ENCODE measurements at regions not wholly inside any gene's neighbourhood (a gene's known extent, or its start where the extent isn't known, plus 50 kb on each side); places are given as distances from the start of the nearest gene placed in this dataset.

GRCh38 chr2:226609366-226609765 is 190.3 kb downstream of the IRS1 start:
- Histone ChIP-seq H3K4me3 (ENCODE audit: low read length) (no peak overlapping the region), H3K27me3 (ENCODE audit: control insufficient read depth, insufficient read depth, low read length) (no peaks in the 10 kb centered on the region), H3K4me1 (ENCODE audit: control insufficient read depth, insufficient read depth, low read length) (no peaks in the 10 kb centered on the region), H3K36me3 (ENCODE audit: control insufficient read depth, insufficient read depth, low read length) (no peaks in the 10 kb centered on the region), H3K27ac (ENCODE audit: low read depth, low read length) (no peak overlapping the region), H3K9ac (ENCODE audit: low read length) (no peak overlapping the region)

DNA sequence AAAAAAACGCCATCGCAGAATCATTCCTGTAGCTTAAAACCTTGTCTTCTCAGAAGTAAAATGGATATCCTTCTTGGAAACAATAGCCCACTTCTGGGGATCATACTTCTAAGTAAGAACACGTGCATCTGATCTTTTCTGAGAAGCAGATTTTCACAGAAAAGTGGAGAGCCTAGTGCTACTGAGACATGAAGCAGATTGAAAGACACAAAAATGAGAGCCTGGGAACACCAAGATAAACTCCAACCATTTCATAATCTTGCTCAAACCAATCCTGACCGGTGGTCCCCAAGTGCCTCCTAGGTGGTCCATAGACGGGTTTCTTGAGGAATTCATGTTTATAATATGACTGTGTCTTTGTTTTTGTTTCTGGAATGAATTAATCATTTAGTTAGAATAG is 191.2 kb downstream of the IRS1 start:
- H3K4me1 ChIP-seq (ENCODE audit: control insufficient read depth, insufficient read depth, low read length), result no peaks in the 10 kb centered on the region
- no peak overlapping the region for H3K4me3 ChIP-seq (ENCODE audit: low read length)
- H3K9ac ChIP-seq (ENCODE audit: low read length), result no peak overlapping the region
- H3K36me3 ChIP-seq (ENCODE audit: control insufficient read depth, insufficient read depth, low read length), result no peaks in the 10 kb centered on the region
- H3K27me3 ChIP-seq (ENCODE audit: control insufficient read depth, insufficient read depth, low read length), result no peaks in the 10 kb centered on the region
- H3K27ac ChIP-seq (ENCODE audit: low read depth, low read length), result no peak overlapping the region

GRCh38 chr2:226607379-226607778 is 192.2 kb downstream of the IRS1 start:
- no peak overlapping the region for H3K9ac ChIP-seq (ENCODE audit: low read length)
- H3K27ac ChIP-seq (ENCODE audit: low read depth, low read length), result no peak overlapping the region
- H3K4me3 ChIP-seq (ENCODE audit: low read length), result no peak overlapping the region
- no peaks in the 10 kb centered on the region for H3K4me1 ChIP-seq (ENCODE audit: control insufficient read depth, insufficient read depth, low read length)
- H3K27me3 ChIP-seq (ENCODE audit: control insufficient read depth, insufficient read depth, low read length), result no peaks in the 10 kb centered on the region
- no peaks in the 10 kb centered on the region for H3K36me3 ChIP-seq (ENCODE audit: control insufficient read depth, insufficient read depth, low read length)

GRCh38 chr2:226605642-226606041 is 194.0 kb downstream of the IRS1 start:
- Histone ChIP-seq H3K4me3 (ENCODE audit: low read length) (no peak overlapping the region), H3K4me1 (ENCODE audit: control insufficient read depth, insufficient read depth, low read length) (no peaks in the 10 kb centered on the region), H3K27ac (ENCODE audit: low read depth, low read length) (no peak overlapping the region), H3K9ac (ENCODE audit: low read length) (no peak overlapping the region), H3K27me3 (ENCODE audit: control insufficient read depth, insufficient read depth, low read length) (no peaks in the 10 kb centered on the region), H3K36me3 (ENCODE audit: control insufficient read depth, insufficient read depth, low read length) (no peaks in the 10 kb centered on the region)

DNA sequence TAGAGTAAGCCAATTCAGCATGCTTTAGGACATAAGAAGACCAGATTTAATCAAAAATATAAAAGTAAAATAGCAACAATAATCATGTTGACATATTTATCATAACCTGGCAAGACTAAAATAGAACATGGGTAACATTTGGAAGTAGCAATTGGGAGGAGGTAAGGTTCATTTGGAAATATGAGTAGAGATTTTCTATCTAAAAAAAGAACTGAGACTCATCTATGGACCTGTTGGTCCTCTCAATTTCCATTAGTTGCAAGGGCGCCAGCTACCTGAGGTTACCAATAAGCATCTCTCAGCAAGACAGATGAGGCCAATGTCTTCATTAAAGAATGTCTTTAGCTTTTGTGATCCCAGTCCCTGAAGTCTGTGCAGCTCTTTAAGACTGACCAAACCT is 196.0 kb downstream of the IRS1 start:
- Histone ChIP-seq H3K4me3 (ENCODE audit: low read length) (no peak overlapping the region), H3K36me3 (ENCODE audit: control insufficient read depth, insufficient read depth, low read length) (no peaks in the 10 kb centered on the region), H3K4me1 (ENCODE audit: control insufficient read depth, insufficient read depth, low read length) (no peaks in the 10 kb centered on the region), H3K27ac (ENCODE audit: low read depth, low read length) (no peak overlapping the region), H3K9ac (ENCODE audit: low read length) (no peak overlapping the region), H3K27me3 (ENCODE audit: control insufficient read depth, insufficient read depth, low read length) (no peaks in the 10 kb centered on the region)

DNA sequence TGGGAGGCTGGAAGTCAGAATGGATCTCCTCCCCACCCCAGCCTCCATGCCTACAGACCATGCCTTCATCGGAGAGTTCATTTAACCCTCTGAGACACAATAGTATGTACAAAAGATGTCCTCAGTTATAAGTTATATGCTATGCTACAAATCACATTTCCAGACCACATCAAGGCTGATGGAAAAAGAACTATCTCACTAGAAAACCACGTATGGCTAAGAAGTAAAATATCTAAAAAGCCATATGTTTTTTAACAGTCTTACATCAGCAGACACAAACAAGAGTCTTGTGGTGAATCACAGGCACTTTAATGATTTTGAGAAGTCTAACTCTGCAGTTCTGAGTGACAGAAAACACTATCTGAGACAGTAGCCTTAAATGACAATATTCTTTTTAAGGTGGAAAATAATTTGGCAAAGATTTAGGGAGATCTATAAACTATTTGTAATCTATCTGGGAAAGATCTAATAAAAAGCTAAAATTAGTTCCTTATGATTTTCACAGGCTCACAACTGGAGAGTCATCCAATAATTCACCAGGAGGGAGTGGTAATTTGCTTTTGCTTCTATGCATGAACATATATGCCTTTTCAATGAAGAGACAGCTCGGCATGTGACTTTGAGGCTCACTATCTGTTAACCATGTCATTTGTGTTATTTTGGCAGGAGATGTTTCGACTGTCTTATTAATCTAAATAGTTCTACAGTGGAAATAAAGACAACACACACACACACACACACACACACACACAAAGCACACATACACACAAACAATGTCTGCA is 197.5 kb downstream of the IRS1 start:
- Histone ChIP-seq H3K36me3 (ENCODE audit: control insufficient read depth, insufficient read depth, low read length) (no peaks in the 10 kb centered on the region), H3K4me1 (ENCODE audit: control insufficient read depth, insufficient read depth, low read length) (no peaks in the 10 kb centered on the region), H3K27ac (ENCODE audit: low read depth, low read length) (no peak overlapping the region), H3K4me3 (ENCODE audit: low read length) (no peak overlapping the region), H3K27me3 (ENCODE audit: control insufficient read depth, insufficient read depth, low read length) (no peaks in the 10 kb centered on the region), H3K9ac (ENCODE audit: low read length) (no peak overlapping the region)

DNA sequence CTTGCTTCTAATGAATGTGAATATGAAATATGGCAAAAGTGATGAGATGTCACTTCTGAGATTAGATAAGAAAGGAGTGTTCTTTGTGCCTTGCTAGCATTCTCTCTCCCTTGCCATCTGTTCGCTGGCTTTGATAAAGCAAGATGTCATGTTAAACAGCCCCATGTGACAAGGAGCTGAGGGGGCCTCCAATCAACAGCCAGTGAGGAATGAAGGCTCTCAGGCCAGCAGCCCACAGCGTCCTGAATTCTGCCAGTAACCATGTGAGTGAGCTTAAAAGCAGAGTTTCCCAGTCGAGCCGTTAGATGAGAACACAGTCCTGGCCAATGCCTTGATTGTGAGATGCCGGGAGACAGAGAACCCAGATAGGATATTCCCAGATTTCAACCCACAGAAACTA is 198.8 kb downstream of the IRS1 start:
- Histone ChIP-seq H3K36me3 (ENCODE audit: control insufficient read depth, insufficient read depth, low read length) (no peaks in the 10 kb centered on the region), H3K4me3 (ENCODE audit: low read length) (no peak overlapping the region), H3K27ac (ENCODE audit: low read depth, low read length) (no peak overlapping the region), H3K9ac (ENCODE audit: low read length) (no peak overlapping the region), H3K4me1 (ENCODE audit: control insufficient read depth, insufficient read depth, low read length) (no peaks in the 10 kb centered on the region), H3K27me3 (ENCODE audit: control insufficient read depth, insufficient read depth, low read length) (no peaks in the 10 kb centered on the region)

DNA sequence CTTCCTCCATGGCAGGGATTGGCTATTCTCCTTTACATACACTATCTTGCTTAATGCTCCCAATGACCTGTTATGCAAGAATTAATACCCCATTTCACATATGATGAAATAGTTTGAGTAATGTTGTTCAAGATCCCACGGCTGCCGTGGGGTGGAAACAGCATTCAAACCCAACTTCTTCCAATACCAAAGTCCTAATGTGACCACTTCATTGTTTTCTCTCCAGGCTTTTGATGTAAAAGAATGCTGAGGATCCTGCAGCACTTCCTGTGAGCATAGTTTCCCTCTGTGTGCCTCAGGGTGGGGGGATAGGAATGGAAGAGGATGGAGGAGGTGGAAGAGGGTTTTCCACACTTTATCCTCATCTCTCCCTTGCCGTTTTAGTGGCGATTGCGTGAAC is 199.4 kb downstream of the IRS1 start:
- Histone ChIP-seq H3K4me3 (ENCODE audit: low read length) (no peak overlapping the region), H3K27ac (ENCODE audit: low read depth, low read length) (no peak overlapping the region), H3K27me3 (ENCODE audit: control insufficient read depth, insufficient read depth, low read length) (no peaks in the 10 kb centered on the region), H3K9ac (ENCODE audit: low read length) (no peak overlapping the region), H3K4me1 (ENCODE audit: control insufficient read depth, insufficient read depth, low read length) (no peaks in the 10 kb centered on the region), H3K36me3 (ENCODE audit: control insufficient read depth, insufficient read depth, low read length) (no peaks in the 10 kb centered on the region)

DNA sequence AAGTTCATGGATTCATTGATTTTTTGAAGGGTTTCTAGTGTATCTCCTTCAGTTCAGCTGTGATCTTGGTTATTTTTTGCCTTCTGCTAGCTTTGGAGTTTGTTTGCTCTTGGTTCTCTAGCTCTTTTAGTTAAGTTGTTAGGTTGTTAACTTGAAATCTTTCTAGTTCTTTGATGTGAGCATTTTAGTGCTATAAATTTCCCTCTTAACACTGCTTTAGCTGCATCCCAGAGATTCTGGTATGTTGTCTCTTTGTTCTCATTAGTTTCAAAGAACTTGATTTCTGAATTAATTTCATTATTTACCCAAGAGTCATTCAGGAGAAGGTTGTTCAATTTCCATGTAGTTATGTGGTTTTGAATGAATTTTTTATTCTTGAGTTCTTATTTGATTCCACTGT is 210.6 kb downstream of the IRS1 start:
- Histone ChIP-seq H3K4me3 (ENCODE audit: low read length) (no peak overlapping the region), H3K9ac (ENCODE audit: low read length) (no peak overlapping the region), H3K27ac (ENCODE audit: low read depth, low read length) (no peak overlapping the region), H3K36me3 (ENCODE audit: control insufficient read depth, insufficient read depth, low read length) (no peaks in the 10 kb centered on the region), H3K4me1 (ENCODE audit: control insufficient read depth, insufficient read depth, low read length) (peaks cover under 1% of the 10 kb centered on the region), H3K27me3 (ENCODE audit: control insufficient read depth, insufficient read depth, low read length) (no peaks in the 10 kb centered on the region)

DNA sequence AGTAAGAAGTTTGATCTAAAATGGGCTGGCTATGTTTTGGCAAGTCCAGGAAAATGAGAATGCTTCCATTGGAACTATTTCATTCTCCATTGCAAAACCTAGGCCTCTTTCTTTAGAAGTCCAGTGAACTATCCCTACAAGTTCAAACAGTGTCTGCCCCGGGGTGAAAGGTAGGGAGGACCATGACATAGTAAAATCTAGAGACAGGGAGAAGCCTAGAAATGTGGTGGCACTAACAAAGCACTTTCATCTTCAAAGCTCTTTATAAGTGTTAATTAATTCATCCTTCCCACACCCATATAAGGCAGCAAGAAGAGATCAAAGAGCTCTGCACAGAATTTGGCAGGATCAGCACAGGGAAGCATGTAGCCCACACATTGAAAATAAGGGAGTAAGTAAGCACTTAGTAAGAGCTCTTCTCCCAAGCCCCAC is 214.5 kb downstream of the IRS1 start:
- peaks cover 6% of the 10 kb centered on the region for H3K4me1 ChIP-seq (ENCODE audit: control insufficient read depth, insufficient read depth, low read length)
- no peak overlapping the region for H3K27ac ChIP-seq (ENCODE audit: low read depth, low read length)
- no peak overlapping the region for H3K9ac ChIP-seq (ENCODE audit: low read length)
- no peak overlapping the region for H3K4me3 ChIP-seq (ENCODE audit: low read length)
- H3K27me3 ChIP-seq (ENCODE audit: control insufficient read depth, insufficient read depth, low read length), result no peaks in the 10 kb centered on the region
- no peaks in the 10 kb centered on the region for H3K36me3 ChIP-seq (ENCODE audit: control insufficient read depth, insufficient read depth, low read length)

DNA sequence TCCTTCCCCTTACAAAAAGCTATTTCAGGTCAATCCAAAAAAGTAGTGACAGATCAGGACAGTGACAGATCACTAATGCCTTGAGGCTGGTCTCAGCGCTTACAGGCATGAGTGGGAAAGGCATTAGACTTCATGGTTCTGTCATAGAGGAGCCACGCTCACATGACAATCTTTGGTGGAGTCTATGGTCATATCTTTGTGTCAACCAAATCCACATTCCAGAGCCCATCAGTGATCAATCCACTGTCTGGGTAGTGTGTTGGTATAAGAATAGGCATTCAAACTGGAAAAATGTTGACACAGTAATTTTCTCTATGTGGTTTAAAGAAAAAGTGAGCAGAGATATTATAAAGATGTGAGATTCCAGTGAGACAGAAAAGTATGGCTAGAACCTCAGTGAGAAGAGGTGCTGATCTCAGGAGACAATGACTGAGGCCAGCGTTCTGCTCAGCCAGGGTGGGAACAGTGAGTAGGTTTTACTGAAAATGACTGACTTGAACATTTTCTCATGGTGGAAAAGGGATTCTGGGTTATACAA is 215.0 kb downstream of the IRS1 start:
- no peak overlapping the region for H3K27ac ChIP-seq (ENCODE audit: low read depth, low read length)

GRCh38 chr2:226583715-226584114 is 215.9 kb downstream of the IRS1 start:
- H3K4me3 ChIP-seq (ENCODE audit: low read length), result no peak overlapping the region
- no peaks in the 10 kb centered on the region for H3K27me3 ChIP-seq (ENCODE audit: control insufficient read depth, insufficient read depth, low read length)
- no peaks in the 10 kb centered on the region for H3K36me3 ChIP-seq (ENCODE audit: control insufficient read depth, insufficient read depth, low read length)
- H3K4me1 ChIP-seq (ENCODE audit: control insufficient read depth, insufficient read depth, low read length), result peaks cover 6% of the 10 kb centered on the region
- no peak overlapping the region for H3K9ac ChIP-seq (ENCODE audit: low read length)
- H3K27ac ChIP-seq (ENCODE audit: low read depth, low read length), result peak overlapping the region; percentile 18

More for the DNA sequence above, 215.0 kb downstream of the IRS1 start:
- Histone ChIP-seq H3K9ac (ENCODE audit: low read length) (no peak overlapping the region), H3K4me3 (ENCODE audit: low read length) (no peak overlapping the region), H3K4me1 (ENCODE audit: control insufficient read depth, insufficient read depth, low read length) (peaks cover 6% of the 10 kb centered on the region), H3K36me3 (ENCODE audit: control insufficient read depth, insufficient read depth, low read length) (no peaks in the 10 kb centered on the region), H3K27me3 (ENCODE audit: control insufficient read depth, insufficient read depth, low read length) (no peaks in the 10 kb centered on the region)

GRCh38 chr2:226581661-226582060 is 218.0 kb downstream of the IRS1 start:
- Histone ChIP-seq H3K4me3 (ENCODE audit: low read length) (no peak overlapping the region), H3K9ac (ENCODE audit: low read length) (no peak overlapping the region), H3K27me3 (ENCODE audit: control insufficient read depth, insufficient read depth, low read length) (no peaks in the 10 kb centered on the region), H3K27ac (ENCODE audit: low read depth, low read length) (no peak overlapping the region), H3K4me1 (ENCODE audit: control insufficient read depth, insufficient read depth, low read length) (peaks cover 6% of the 10 kb centered on the region), H3K36me3 (ENCODE audit: control insufficient read depth, insufficient read depth, low read length) (no peaks in the 10 kb centered on the region)

Measured in rectal smooth muscle tissue (tissue), 1 donor.